Dendritic cell treated with granulocyte-macrophage colony-stimulating factor and Interleukin-4, amounts not matched to agents 40 ng/mL and 50 ng/mL, for 4 days (primary cell): ENCODE measurements at regions not wholly inside any gene's neighbourhood (a gene's known extent, or its start where the extent isn't known, plus 50 kb on each side); places are given as distances from the start of the nearest gene placed in this dataset.
"Not testable (repeated sequence)": the region's sequence is repeated elsewhere in the genome, so short reads cannot be mapped to it uniquely, and the experiment has no call there.

Experiments
- H3K27ac Mint-ChIP-seq: one replicate; pipeline ENCODE4 v1.8.0; 2022; ENCODE audit warnings: mild to moderate bottlenecking, mixed read lengths
- H3K27me3 Mint-ChIP-seq: one replicate; pipeline ENCODE4 v1.8.0; 2022; ENCODE audit warnings: mild to moderate bottlenecking, mixed read lengths
- H3K36me3 Mint-ChIP-seq: one replicate; pipeline ENCODE4 v1.8.0; 2022; ENCODE audit warnings: low read depth, mixed read lengths
- H3K4me1 Mint-ChIP-seq: one replicate; pipeline ENCODE4 v1.8.0; 2022; ENCODE audit warnings: low read depth, mixed read lengths
- H3K4me3 Mint-ChIP-seq: one replicate; pipeline ENCODE4 v1.8.0; 2022; ENCODE audit warnings: mild to moderate bottlenecking, moderate library complexity, mixed read lengths
- H3K9me3 Mint-ChIP-seq: one replicate; pipeline ENCODE4 v1.8.0; 2022; ENCODE audit warnings: mixed read lengths
- intact Hi-C: fragments of 100-400 bp; cut with micrococcal nuclease; formaldehyde crosslinking; loops from one replicate; pipeline ENCODE4 v1.15.0; 2022

DNA sequence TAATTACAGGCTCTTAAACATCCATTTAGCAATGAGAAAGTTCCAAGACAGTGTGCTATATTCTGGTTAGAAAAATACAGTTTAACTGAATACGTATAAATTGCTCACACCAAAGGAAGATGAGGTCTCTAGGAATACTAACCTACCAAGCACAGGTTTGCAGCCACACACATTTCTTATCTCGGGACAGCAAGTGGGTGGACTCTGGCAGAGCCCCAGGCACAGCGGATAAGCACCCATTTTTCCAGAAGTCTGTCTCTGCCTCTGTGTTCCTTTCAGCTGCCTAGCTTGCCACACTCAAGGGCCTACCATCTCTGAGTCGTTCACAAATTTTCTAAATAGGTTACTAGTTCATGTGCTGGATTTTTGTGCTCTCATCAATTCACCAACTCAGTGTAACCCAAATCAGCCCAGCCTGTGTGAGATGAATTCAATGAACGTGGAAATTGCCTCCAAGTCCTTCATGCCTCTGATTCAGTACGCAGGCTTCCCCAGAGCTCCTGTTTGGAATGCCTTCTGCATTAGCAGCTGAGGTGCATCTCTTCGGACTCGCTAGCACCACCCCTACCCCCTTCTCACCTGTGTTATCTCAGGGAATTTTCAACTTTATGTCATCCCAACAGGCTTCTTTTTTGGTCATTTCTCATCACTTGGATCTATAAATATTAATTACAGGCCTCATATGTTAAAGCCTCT, 581.0 kb upstream of the CDH11 start:
- Mint-ChIP-seq H3K4me1 (no peaks in the 10 kb centered on the region), H3K27me3 (peaks cover 13% of the 10 kb centered on the region), H3K4me3 (no peak overlapping the region), H3K36me3 (no peaks in the 10 kb centered on the region), H3K27ac (no peak overlapping the region), H3K9me3 (no peaks in the 10 kb centered on the region)
- intact Hi-C loops: no loop called here

DNA sequence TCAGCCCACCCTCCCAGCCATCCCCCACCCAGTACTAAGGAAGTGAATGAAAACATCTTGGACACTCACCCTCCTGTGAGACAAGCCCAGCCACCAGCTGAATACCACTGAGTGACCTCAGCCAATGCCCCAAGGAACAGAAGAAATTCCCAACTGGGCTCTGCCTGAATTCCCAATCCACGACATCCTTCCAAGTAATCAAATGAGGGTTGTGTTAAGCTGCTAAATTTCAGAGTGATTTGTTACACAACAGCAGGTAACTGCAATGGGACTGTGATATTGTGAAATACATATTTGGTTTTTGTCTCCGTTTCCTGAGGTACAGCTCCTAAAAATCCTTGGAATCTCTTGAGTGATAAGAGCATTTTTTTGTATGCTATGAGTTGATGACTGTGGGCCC, 578.7 kb upstream of the CDH11 start:
- Mint-ChIP-seq H3K4me3 (no peak overlapping the region), H3K36me3 (no peaks in the 10 kb centered on the region), H3K9me3 (no peaks in the 10 kb centered on the region), H3K4me1 (no peaks in the 10 kb centered on the region), H3K27ac (no peak overlapping the region), H3K27me3 (peaks cover 13% of the 10 kb centered on the region)
- intact Hi-C loops: no loop called here

DNA sequence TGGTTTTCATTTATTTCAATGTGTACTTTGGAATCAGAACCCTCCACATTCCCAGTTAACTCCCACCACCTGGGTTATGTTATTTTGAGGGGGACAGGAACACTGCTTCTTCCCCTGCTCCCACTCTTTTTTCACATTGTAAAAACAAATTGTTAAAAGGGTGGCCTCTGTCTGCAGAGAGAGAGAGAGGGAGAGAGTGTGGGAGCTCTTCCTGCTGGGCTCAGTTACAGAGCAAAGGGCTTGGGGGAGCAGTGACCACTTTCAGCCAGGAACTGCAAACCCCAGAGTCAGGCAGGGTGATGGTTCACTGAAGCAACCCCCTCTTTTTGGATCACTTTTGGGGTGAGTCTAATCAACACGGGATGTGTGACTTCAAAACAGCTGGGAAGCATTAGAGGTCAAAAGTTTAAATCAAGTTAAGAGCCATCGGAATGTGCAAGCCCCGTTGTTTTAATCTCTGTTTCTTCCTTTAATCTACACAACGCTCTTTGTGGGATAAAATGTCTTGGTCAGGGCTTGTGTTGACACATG, 577.0 kb upstream of the CDH11 start:
- Mint-ChIP-seq H3K27me3 (peaks cover 13% of the 10 kb centered on the region), H3K36me3 (no peaks in the 10 kb centered on the region), H3K9me3 (no peaks in the 10 kb centered on the region), H3K27ac (no peak overlapping the region), H3K4me3 (no peak overlapping the region), H3K4me1 (no peaks in the 10 kb centered on the region)
- intact Hi-C loops: no loop called here

DNA sequence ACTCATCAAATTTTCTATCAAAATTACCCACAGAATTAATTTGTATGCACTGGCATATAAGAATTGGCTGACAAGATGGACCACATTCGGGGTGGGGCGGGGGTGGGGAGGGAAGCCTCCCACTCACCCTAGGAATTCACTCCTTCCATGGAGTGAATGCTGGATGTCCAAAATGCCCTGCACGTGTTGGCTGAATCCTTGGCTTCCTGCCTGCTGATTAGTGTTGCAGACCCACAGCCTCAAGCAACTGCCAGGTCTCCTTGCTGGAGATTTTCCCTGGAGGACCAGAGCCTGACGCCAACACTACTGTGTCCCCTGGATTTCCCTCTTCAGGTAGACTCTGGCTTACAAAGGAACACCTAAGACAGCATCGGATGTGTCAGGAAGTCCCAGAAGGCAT, 575.7 kb upstream of the CDH11 start:
- Mint-ChIP-seq H3K36me3 (no peaks in the 10 kb centered on the region), H3K27me3 (peaks cover 13% of the 10 kb centered on the region), H3K9me3 (no peaks in the 10 kb centered on the region), H3K27ac (no peak overlapping the region), H3K4me1 (no peaks in the 10 kb centered on the region), H3K4me3 (no peak overlapping the region)
- intact Hi-C loops: no loop called here

DNA sequence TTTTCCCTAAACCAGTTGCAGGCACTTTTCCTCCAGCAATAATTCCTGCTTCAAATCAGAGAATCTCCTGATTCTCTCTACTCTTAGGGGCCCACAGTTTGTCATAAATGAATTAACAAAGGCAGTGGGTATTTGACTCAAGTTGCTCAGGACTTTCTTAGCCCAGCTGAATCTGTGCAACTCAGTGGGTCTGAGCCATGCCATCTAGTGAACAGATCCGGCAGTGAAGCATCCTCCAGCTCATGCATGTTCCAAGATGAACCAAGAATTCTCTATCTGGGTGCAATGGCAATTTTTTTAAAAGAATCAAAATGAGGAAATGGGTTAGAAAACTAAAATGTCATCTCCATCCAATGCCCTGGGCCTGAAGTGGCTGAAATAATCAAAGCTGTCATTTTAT, 575.2 kb upstream of the CDH11 start:
- Mint-ChIP-seq H3K27me3 (peaks cover 13% of the 10 kb centered on the region), H3K36me3 (no peaks in the 10 kb centered on the region), H3K4me3 (no peak overlapping the region), H3K9me3 (no peaks in the 10 kb centered on the region), H3K27ac (no peak overlapping the region), H3K4me1 (no peaks in the 10 kb centered on the region)
- intact Hi-C loops: no loop called here

DNA sequence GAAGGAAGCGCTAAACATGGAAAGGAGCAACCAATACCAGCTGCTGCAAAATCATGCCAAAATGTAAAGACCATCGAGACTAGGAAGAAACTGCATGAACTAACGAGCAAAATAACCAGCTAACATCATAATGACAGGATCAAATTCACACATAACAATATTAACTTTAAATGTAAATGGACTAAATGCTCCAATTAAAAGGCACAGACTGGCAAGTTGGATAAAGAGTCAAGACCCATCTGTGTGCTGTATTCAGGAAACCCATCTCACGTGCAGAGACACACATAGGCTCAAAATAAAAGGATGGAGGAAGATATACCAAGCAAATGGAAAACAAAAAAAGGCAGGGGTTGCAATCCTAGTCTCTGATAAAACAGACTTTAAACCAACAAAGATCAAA, 570.0 kb upstream of the CDH11 start:
- H3K27me3 Mint-ChIP-seq, H3K4me3 Mint-ChIP-seq, intact Hi-C loops, H3K4me1 Mint-ChIP-seq, H3K9me3 Mint-ChIP-seq, H3K27ac Mint-ChIP-seq, H3K36me3 Mint-ChIP-seq: not testable (repeated sequence)

DNA sequence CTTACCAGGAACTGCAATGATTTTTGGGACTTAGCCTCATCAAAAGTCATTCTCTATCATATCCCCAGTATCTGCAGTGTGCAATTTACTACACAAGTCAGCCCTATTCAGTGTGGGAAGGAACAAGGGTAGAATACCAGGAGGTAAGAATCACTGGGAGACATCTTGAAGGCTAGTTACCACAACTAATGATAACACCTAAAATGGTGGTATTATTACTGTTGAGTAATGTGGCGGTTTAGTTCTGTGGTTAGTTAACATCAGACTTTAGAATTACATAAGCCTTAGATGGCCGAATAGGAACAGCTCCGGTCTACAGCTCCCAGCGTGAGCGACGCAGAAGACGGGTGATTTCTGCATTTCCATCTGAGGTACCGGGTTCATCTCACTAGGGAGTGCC, 567.9 kb upstream of the CDH11 start:
- H3K27me3 Mint-ChIP-seq: peaks cover 2% of the 10 kb centered on the region

DNA sequence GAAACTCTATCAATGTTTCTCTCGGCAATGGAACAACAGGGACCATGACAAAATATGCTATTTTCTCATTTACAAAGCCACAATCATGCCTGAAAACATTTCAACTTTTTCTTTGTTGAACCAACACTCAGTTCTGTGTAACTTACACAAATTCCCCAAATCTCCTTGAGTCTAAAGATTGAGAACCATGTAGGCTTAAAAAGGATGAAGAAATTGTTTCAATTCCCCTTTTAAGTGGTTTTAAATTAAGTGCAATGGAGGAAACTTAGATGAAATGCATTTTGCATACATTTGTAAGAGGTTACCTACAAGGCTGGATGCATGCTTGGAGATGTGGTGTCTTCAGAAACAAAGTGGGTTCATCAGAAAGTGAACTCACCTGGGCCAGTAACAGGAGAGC, 566.4 kb upstream of the CDH11 start:
- Mint-ChIP-seq H3K36me3 (no peaks in the 10 kb centered on the region), H3K4me1 (no peaks in the 10 kb centered on the region), H3K9me3 (no peaks in the 10 kb centered on the region), H3K27ac (no peak overlapping the region), H3K4me3 (no peak overlapping the region), H3K27me3 (peaks cover 2% of the 10 kb centered on the region)
- intact Hi-C loops: no loop called here

More for the DNA sequence above, 567.9 kb upstream of the CDH11 start:
- intact Hi-C loops: no loop called here
- H3K4me1 Mint-ChIP-seq: no peaks in the 10 kb centered on the region
- H3K36me3 Mint-ChIP-seq: no peaks in the 10 kb centered on the region
- H3K27ac Mint-ChIP-seq: no peak overlapping the region
- no peak overlapping the region for H3K4me3 Mint-ChIP-seq
- no peaks in the 10 kb centered on the region for H3K9me3 Mint-ChIP-seq

DNA sequence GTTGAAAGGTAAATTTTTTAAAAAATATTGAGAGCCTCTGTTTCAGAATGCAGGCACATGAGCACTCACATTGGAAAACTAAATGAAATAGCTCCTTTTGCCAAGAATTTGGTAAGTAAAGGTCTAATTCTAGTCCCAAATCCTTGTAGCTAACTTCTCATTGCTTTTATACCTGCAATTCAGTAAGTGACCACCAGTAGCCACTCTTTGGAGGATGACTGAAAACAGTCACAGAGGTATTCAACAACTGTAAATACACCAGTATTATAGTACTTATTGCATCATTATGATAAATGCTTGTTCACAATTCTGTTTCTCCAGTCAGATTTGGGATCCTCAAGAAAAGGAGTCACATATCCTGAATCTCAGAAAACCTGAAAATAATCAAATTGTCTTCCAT, 562.4 kb upstream of the CDH11 start:
- H3K27me3 Mint-ChIP-seq: peaks cover 10% of the 10 kb centered on the region
- H3K4me1 Mint-ChIP-seq: no peaks in the 10 kb centered on the region

DNA sequence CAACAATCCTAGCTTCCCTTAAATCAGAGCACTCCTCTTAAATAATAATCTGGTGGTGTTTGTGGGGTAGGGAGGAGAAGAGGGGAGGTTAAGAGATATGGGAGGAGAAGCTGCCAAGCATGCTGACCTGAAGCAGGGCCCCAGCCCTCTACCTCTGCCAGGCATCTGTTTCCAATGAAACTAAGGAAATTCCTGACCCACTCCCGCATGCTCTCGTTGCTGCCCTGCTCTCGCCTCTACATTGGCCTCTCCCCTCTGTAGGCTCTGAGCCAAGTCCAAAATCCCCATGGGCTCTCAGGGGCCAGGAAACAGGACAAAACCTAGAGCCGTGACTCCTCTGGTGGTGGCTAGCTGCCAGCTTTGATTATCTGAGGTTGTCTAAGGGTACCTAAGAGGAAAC, 559.5 kb upstream of the CDH11 start:
- no peaks in the 10 kb centered on the region for H3K9me3 Mint-ChIP-seq
- no peak overlapping the region for H3K27ac Mint-ChIP-seq
- H3K4me1 Mint-ChIP-seq: no peaks in the 10 kb centered on the region
- H3K4me3 Mint-ChIP-seq: no peak overlapping the region
- intact Hi-C loops: no loop called here
- peaks cover 12% of the 10 kb centered on the region for H3K27me3 Mint-ChIP-seq
- no peaks in the 10 kb centered on the region for H3K36me3 Mint-ChIP-seq

More for the DNA sequence above, 562.4 kb upstream of the CDH11 start:
- no peaks in the 10 kb centered on the region for H3K9me3 Mint-ChIP-seq
- no peak overlapping the region for H3K27ac Mint-ChIP-seq
- intact Hi-C loops: no loop called here
- no peaks in the 10 kb centered on the region for H3K36me3 Mint-ChIP-seq
- no peak overlapping the region for H3K4me3 Mint-ChIP-seq

DNA sequence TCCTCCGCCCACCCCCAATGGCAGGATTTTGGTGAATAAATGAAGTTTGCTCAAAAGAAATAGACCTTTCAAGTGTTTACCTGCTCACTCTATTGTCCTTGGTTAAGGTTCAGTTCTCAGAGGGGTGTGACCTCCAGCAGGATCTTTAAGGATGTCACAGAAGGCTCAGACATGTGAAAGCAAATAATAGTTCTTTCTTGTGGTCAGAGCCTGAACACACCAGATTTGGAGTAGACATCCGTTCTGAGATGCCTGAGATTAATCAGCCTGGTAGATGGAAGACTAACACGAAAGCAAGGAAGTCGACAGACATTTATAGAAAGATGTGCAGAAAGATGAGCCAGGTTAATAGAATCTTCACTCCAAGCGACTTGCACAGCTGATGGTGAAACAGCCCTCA, 557.9 kb upstream of the CDH11 start:
- Mint-ChIP-seq H3K27me3 (peaks cover 9% of the 10 kb centered on the region), H3K4me3 (no peak overlapping the region), H3K9me3 (no peaks in the 10 kb centered on the region), H3K4me1 (no peaks in the 10 kb centered on the region), H3K27ac (no peak overlapping the region), H3K36me3 (no peaks in the 10 kb centered on the region)
- intact Hi-C loops: no loop called here

DNA sequence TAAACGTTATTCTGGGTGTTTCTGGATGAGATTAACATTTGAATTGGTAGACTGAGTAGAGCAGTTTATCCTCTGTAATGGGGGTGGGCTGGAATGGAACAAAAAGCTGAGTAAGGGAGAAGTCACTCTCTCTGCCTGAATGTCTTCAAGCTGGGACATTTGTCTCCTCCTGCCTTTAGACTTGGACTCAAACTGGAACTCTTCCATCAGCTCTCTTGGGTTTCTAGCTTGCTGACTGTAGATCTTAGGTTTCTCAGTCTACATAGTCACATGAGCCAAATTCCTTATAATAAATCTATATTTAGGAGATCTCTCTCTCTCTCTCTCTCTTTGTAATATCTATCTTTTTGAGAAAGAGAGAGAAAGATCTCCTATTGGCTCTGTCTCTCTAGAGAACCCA, 553.3 kb upstream of the CDH11 start:
- peaks cover 21% of the 10 kb centered on the region for H3K4me1 Mint-ChIP-seq

DNA sequence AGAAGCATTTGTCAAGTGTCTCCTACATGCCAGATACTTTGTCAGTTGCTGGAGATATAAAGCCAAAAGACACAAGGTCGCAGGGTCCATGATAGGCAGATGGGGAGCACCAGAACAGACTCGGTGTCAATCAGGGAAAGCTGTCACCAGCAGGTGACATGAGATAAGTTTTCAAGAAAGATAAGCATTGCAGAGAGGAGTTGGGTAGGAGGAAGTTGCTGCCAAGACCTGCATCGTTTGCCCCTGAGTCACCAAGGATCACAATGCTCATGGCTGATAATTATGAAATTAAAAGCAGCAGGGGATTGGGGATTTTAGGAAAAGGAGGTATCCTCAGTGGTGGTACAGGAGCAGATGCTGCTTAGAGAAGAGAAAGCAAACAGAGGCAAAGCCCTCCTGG, 551.1 kb upstream of the CDH11 start:
- Mint-ChIP-seq H3K27ac (no peak overlapping the region), H3K36me3 (no peaks in the 10 kb centered on the region), H3K27me3 (peaks cover 2% of the 10 kb centered on the region), H3K9me3 (no peaks in the 10 kb centered on the region), H3K4me3 (no peak overlapping the region), H3K4me1 (peaks cover 22% of the 10 kb centered on the region)
- intact Hi-C loops: no loop called here

More for the DNA sequence above, 553.3 kb upstream of the CDH11 start:
- Mint-ChIP-seq H3K27ac (no peak overlapping the region), H3K9me3 (no peaks in the 10 kb centered on the region), H3K4me3 (no peak overlapping the region), H3K27me3 (peaks cover 6% of the 10 kb centered on the region), H3K36me3 (no peaks in the 10 kb centered on the region)
- intact Hi-C loops: no loop called here

DNA sequence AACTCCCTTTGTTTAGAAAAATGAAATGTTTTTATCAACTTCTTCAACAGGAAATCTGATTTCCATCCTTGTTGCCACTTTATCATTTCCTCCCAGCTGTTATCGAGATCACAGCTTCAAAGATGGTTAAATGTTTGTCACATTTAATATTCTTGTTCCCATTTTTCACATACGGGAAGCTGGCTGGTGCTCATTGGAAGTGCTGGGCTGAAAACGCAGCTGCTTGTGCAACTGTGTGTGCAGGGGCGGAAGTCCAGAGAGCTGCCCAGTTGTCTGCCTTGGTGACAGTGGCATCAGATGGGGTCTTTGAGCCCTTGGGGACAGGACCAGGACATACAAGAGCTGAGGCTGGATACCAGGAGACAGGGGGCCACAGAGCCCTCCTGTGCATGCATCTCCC, 549.2 kb upstream of the CDH11 start:
- Mint-ChIP-seq H3K4me1 (peaks cover 22% of the 10 kb centered on the region), H3K27me3 (no peaks in the 10 kb centered on the region), H3K27ac (no peak overlapping the region), H3K4me3 (no peak overlapping the region), H3K36me3 (no peaks in the 10 kb centered on the region), H3K9me3 (no peaks in the 10 kb centered on the region)
- intact Hi-C loops: no loop called here

DNA sequence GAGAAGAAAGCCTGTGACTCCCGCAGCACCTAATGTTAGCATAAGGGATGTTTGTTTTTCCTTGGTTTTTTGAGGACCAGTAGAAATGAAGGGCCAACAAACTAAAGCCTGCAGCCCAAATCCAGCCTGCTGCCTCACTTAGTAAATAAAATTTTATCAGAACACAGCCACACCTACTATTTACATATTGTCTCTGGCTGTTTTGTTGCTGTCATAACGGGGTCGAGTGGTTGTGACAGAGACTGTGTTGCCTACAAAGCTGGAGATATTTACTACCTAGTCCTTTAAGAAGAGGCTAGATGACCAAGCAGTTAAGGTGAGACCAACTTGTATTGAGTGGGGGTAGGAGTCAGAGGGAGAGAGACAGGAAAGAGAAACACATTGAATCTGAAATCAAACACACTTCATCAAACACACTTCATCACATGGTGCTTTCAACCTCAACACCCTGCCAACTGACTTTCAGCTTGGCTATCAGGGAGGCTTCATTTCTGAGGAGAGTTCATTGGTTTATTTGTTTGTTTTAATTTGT, 546.3 kb upstream of the CDH11 start:
- Mint-ChIP-seq H3K4me1 (peaks cover 20% of the 10 kb centered on the region), H3K9me3 (no peaks in the 10 kb centered on the region), H3K4me3 (no peak overlapping the region), H3K27me3 (peaks cover 4% of the 10 kb centered on the region), H3K36me3 (no peaks in the 10 kb centered on the region), H3K27ac (no peak overlapping the region)
- intact Hi-C loops: no loop called here
